Trophoblast cell (in vitro differentiated cells and primary cell): ENCODE measurements at regions not wholly inside any gene's neighbourhood (a gene's known extent, or its start where the extent isn't known, plus 50 kb on each side); places are given as distances from the start of the nearest gene placed in this dataset.
A peak's percentile ranks its signal among the peaks of the same experiment; 100 is the strongest.

Experiments
- DNase-seq, 2 donors: peaks; one replicate each; pipeline ENCODE4 v3.0.0-alpha.2; 2016
- H2AFZ ChIP-seq: 2 replicates; pipeline ENCODE4 v1.6.1; 2013; ENCODE audit warnings: low read length, moderate library complexity, mild to moderate bottlenecking; ENCODE audit not compliant: insufficient read depth, poor library complexity
- H2AK5ac ChIP-seq: 2 replicates; pipeline ENCODE4 v1.6.1; 2013; ENCODE audit warnings: mild to moderate bottlenecking, low read length
- H2BK120ac ChIP-seq: 2 replicates; pipeline ENCODE4 v1.6.1; 2013; ENCODE audit warnings: low read length, mild to moderate bottlenecking, moderate library complexity; ENCODE audit not compliant: insufficient read depth, poor library complexity
- H2BK12ac ChIP-seq: 2 replicates; pipeline ENCODE4 v1.6.1; 2013; ENCODE audit warnings: mild to moderate bottlenecking, low read length, moderate library complexity
- H2BK5ac ChIP-seq: 2 replicates; pipeline ENCODE4 v1.6.1; 2013; ENCODE audit warnings: low read length, low read depth, moderate library complexity, mild to moderate bottlenecking; ENCODE audit not compliant: poor library complexity
- H3K14ac ChIP-seq: 2 replicates; pipeline ENCODE4 v1.6.1; 2013; ENCODE audit warnings: mild to moderate bottlenecking, low read length
- H3K18ac ChIP-seq: 2 replicates; pipeline ENCODE4 v1.6.1; 2013; ENCODE audit warnings: mild to moderate bottlenecking, low read length
- H3K23ac ChIP-seq: 2 replicates; pipeline ENCODE4 v1.6.1; 2013; ENCODE audit warnings: low read length
- H3K27ac ChIP-seq: 2 replicates; pipeline ENCODE4 v1.5.1; 2013; ENCODE audit warnings: low read depth, mild to moderate bottlenecking, inconsistent platforms, low read length, moderate library complexity
- H3K27me3 ChIP-seq: 2 replicates; pipeline ENCODE4 v1.6.1; 2013; ENCODE audit warnings: inconsistent platforms, mild to moderate bottlenecking, low read length, moderate library complexity; ENCODE audit not compliant: insufficient read depth
- H3K36me3 ChIP-seq, 2 experiments: 1 replicate in 1 of 2; 2 replicates in 1 of 2; pipeline ENCODE4 v1.6.1; 2013; ENCODE audit warnings: low read length in 2 of 2, mild to moderate bottlenecking in 2 of 2, moderate library complexity in 1 of 2; ENCODE audit not compliant: insufficient read depth in 2 of 2, control insufficient read depth in 1 of 2
- H3K4ac ChIP-seq: 2 replicates; pipeline ENCODE4 v1.6.1; 2013; ENCODE audit warnings: low read depth, mild to moderate bottlenecking, low read length, moderate library complexity
- H3K4me1 ChIP-seq, 2 experiments: 1 replicate in 1 of 2; 2 replicates in 1 of 2; pipeline ENCODE4 v1.6.1; 2013; ENCODE audit warnings: low read length in 2 of 2, mild to moderate bottlenecking in 2 of 2, moderate library complexity in 1 of 2; ENCODE audit not compliant: insufficient read depth in 2 of 2, control insufficient read depth in 1 of 2
- H3K4me2 ChIP-seq: 2 replicates; pipeline ENCODE4 v1.6.1; 2013; ENCODE audit warnings: inconsistent platforms, mild to moderate bottlenecking, low read length, moderate library complexity
- H3K4me3 ChIP-seq: 2 replicates; pipeline ENCODE4 v1.5.1; 2013; ENCODE audit warnings: mild to moderate bottlenecking, low read depth, low read length, inconsistent platforms
- H3K79me1 ChIP-seq: one replicate; pipeline ENCODE4 v1.6.1; 2013; ENCODE audit warnings: low read length
- H3K79me2 ChIP-seq: 2 replicates; pipeline ENCODE4 v1.6.1; 2013; ENCODE audit warnings: low read length, mild to moderate bottlenecking; ENCODE audit not compliant: control insufficient read depth, insufficient read depth, poor library complexity
- H3K9ac ChIP-seq: 2 replicates; pipeline ENCODE4 v1.6.1; 2013; ENCODE audit warnings: mild to moderate bottlenecking, low read length
- H3K9me3 ChIP-seq: 2 replicates; pipeline ENCODE4 v1.6.1; 2013; ENCODE audit warnings: low read depth, mild to moderate bottlenecking, control low read depth, inconsistent platforms, low read length; ENCODE audit not compliant: insufficient read depth
- H4K12ac ChIP-seq: 2 replicates; pipeline ENCODE4 v1.6.1; 2013; ENCODE audit warnings: low read depth, mild to moderate bottlenecking, low read length, moderate library complexity
- H4K8ac ChIP-seq: 2 replicates; pipeline ENCODE4 v1.6.1; 2013; ENCODE audit warnings: low read depth, mild to moderate bottlenecking, low read length, moderate library complexity
- H4K91ac ChIP-seq: one replicate; pipeline ENCODE4 v1.6.1; 2013; ENCODE audit warnings: low read depth, mild to moderate bottlenecking, low read length, moderate library complexity
- WGBS: extraction: QIAGEN DNeasy Blood & Tissue Kit; methylation state at CpG from one replicate; pipeline ENCODE4 v1.1.7; 2013; ENCODE audit warnings: missing lambda C conversion rate; ENCODE audit not compliant: insufficient read length, insufficient coverage; ENCODE audit errors: extremely low coverage; 5-methylcytosine and 5-hydroxymethylcytosine counted together

DNA sequence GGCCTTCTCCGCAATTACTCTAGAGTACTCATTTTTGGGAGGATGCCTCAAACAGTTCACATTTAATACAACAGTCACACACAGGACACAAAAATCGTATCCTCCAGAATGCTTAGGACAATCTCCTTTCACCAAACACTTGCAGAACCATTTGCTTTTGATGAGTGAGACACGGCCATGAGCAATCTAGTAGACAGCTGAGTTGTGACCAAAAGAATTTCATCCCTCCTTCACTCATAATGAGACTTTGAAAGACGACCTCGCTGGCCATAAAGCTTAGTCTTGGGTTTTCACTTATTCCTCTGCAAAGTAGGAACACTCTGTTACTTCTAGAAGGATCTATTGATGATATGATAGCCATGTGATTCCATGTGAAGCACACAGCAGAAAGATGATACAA lies 87.5 kb upstream of the SLC35G4 start:
- no peak overlapping the region for H4K91ac ChIP-seq
- DNase-seq = no peak
- H3K79me2 ChIP-seq = no peaks in the 10 kb centered on the region
- H3K27me3 ChIP-seq = no peaks in the 10 kb centered on the region
- H3K18ac ChIP-seq = no peak overlapping the region
- no peak overlapping the region for H3K4me2 ChIP-seq
- H4K12ac ChIP-seq = no peak overlapping the region
- no peak overlapping the region for H3K14ac ChIP-seq
- no peak overlapping the region for H3K27ac ChIP-seq
- no peaks in the 10 kb centered on the region for H3K36me3 ChIP-seq
- H3K4ac ChIP-seq = no peak overlapping the region
- no peak overlapping the region for H3K4me3 ChIP-seq
- H3K23ac ChIP-seq = no peak overlapping the region
- no peak overlapping the region for H3K9ac ChIP-seq
- H3K4me1 ChIP-seq = no peaks in the 10 kb centered on the region
- H3K9me3 ChIP-seq = no peaks in the 10 kb centered on the region
- H4K8ac ChIP-seq = no peak overlapping the region
- H2AK5ac ChIP-seq = no peak overlapping the region
- H3K79me1 ChIP-seq = no peaks in the 10 kb centered on the region
- H2BK120ac ChIP-seq = no peak overlapping the region
- H2BK12ac ChIP-seq = no peak overlapping the region
- no CpG with 5 or more reads among the region's 5 CpGs for WGBS
- no peak overlapping the region for H2AFZ ChIP-seq
- H2BK5ac ChIP-seq = no peak overlapping the region

DNA sequence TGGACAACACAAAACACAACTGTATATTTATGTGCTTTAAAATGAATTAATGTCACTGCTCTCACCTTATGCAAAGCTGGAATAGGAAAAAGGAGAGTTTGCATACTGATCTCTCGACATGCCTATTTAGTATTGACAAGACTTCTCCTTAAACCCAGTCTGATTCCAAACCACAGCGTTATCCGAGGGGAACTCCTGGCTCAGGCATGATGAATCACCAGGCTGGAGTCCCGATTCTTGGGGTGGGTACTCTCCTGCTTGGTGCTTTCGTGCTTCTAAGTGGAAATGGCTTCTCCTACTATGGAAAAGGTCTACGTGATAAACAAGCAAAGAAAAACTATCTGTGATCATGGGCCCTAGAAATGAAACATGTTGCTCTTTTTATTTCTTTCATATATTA lies 88.9 kb upstream of the SLC35G4 start:
- Histone ChIP-seq H3K27ac (no peak overlapping the region), H2BK5ac (no peak overlapping the region), H2BK120ac (no peak overlapping the region), H3K23ac (no peak overlapping the region), H3K79me2 (no peaks in the 10 kb centered on the region), H4K12ac (no peak overlapping the region), H2AFZ (no peak overlapping the region), H4K8ac (no peak overlapping the region), H3K79me1 (no peaks in the 10 kb centered on the region), H2BK12ac (no peak overlapping the region), H4K91ac (no peak overlapping the region), H3K14ac (no peak overlapping the region), H3K4me1 (no peaks in the 10 kb centered on the region), H2AK5ac (no peak overlapping the region), H3K18ac (no peak overlapping the region), H3K9ac (no peak overlapping the region), H3K4me3 (no peak overlapping the region), H3K4me2 (no peak overlapping the region), H3K4ac (no peak overlapping the region), H3K27me3 (no peaks in the 10 kb centered on the region), H3K9me3 (no peaks in the 10 kb centered on the region), H3K36me3 (no peaks in the 10 kb centered on the region)
- no peak for DNase-seq
- WGBS = no CpG with 5 or more reads among the region's 6 CpGs

DNA sequence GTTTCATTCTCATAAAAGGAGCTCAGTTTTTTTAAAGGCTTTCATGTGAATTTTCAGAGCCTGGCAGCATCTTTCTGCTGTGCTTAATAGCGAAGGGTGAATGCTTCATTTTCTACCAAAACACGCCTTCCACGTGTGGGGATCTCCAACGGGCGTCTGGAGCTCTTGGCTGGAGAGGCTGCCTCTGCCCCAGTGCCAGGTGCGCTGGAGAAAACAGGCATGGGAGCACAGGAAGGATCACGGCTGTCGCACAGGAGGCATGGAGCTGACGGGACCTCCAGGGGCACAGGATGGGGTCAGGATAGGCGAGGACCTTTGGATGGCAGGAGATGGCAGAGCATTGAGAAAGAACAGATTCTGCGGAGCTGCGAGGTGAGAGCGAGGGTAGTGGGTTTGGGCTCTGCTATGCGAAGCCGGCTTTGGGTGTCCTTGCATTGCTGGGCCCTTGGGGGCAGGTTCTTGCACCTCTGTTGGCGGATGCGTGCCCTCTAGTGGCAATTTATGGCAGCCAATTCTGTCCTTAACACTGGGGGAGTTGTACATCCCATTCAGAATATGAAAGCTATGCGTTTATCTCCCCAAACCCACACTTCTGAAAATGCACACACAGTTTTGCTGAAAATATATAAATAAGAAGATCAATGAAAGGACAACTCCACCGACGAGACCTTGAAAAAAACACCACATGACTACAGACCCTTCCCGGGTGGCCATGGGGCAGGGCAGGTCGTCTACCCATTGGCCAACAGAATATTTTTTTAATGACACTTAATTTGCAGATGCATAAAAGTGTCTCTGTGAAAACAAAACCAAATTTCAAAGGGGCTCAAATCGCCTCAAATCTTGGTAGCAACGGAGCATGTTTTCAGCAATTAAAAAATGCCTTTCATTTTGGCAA lies 90.4 kb upstream of the SLC35G4 start:
- H3K36me3 ChIP-seq = no peaks in the 10 kb centered on the region
- no peak overlapping the region for H4K12ac ChIP-seq
- no peak overlapping the region for H2AFZ ChIP-seq
- H3K18ac ChIP-seq = no peak overlapping the region
- H2BK12ac ChIP-seq = no peak overlapping the region
- no peak overlapping the region for H3K14ac ChIP-seq
- H3K4ac ChIP-seq = no peak overlapping the region
- H2BK120ac ChIP-seq = no peak overlapping the region
- H2AK5ac ChIP-seq = no peak overlapping the region
- H3K9ac ChIP-seq = no peak overlapping the region
- no peak overlapping the region for H3K27ac ChIP-seq
- no peak overlapping the region for H3K4me2 ChIP-seq
- no peak overlapping the region for H3K4me3 ChIP-seq
- H3K9me3 ChIP-seq = no peaks in the 10 kb centered on the region
- H4K8ac ChIP-seq = no peak overlapping the region
- H2BK5ac ChIP-seq = no peak overlapping the region
- H3K23ac ChIP-seq = no peak overlapping the region
- no peak overlapping the region for H4K91ac ChIP-seq
- no peaks in the 10 kb centered on the region for H3K27me3 ChIP-seq
- DNase-seq = peak; percentile 16 to 62
- H3K4me1 ChIP-seq = no peaks in the 10 kb centered on the region
- no CpG with 5 or more reads among the region's 24 CpGs for WGBS
- no peaks in the 10 kb centered on the region for H3K79me1 ChIP-seq
- H3K79me2 ChIP-seq = no peaks in the 10 kb centered on the region

DNA sequence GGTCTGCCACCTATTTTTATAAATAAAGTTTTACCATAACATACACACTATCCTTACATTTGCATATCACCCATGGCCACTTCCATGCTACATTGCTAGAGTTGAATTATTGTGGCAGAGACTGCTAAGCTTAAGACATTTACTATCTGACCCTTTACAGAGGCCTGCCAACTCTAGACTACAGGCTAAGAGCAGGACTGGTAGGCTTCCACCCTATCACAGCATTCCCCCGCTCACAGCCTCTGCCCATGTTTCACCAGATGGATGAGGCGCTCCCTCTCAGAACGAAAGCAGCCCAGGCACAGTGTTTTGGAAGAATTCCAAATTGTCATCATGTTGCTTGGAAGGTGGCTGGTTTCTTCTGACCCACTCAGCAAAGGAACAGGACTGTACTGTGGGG lies 91.7 kb upstream of the SLC35G4 start:
- H4K12ac ChIP-seq = no peak overlapping the region
- no CpG with 5 or more reads among the region's 3 CpGs for WGBS

More for the DNA sequence above, 91.7 kb upstream of the SLC35G4 start:
- no peak overlapping the region for H3K4me2 ChIP-seq
- no peak overlapping the region for H3K4me3 ChIP-seq
- DNase-seq = no peak
- H3K36me3 ChIP-seq = no peaks in the 10 kb centered on the region
- no peaks in the 10 kb centered on the region for H3K79me1 ChIP-seq
- H3K79me2 ChIP-seq = no peaks in the 10 kb centered on the region
- no peak overlapping the region for H2BK120ac ChIP-seq
- no peaks in the 10 kb centered on the region for H3K27me3 ChIP-seq
- H4K91ac ChIP-seq = no peak overlapping the region
- no peaks in the 10 kb centered on the region for H3K9me3 ChIP-seq
- H3K4ac ChIP-seq = no peak overlapping the region
- H3K23ac ChIP-seq = no peak overlapping the region
- H2AK5ac ChIP-seq = no peak overlapping the region
- no peak overlapping the region for H2AFZ ChIP-seq
- H2BK12ac ChIP-seq = no peak overlapping the region
- H3K18ac ChIP-seq = no peak overlapping the region
- no peak overlapping the region for H3K9ac ChIP-seq
- no peak overlapping the region for H3K27ac ChIP-seq
- no peak overlapping the region for H4K8ac ChIP-seq
- H3K4me1 ChIP-seq = no peaks in the 10 kb centered on the region
- no peak overlapping the region for H3K14ac ChIP-seq
- H2BK5ac ChIP-seq = no peak overlapping the region
